ENCODE measurements at regions not wholly inside any gene's neighbourhood (a gene's known extent, or its start where the extent isn't known, plus 50 kb on each side); places are given as distances from the start of the nearest gene placed in this dataset.

GRCh38 chr16:66222756-66223155, 143.7 kb upstream of the CDH5 start:
- no peak for DNase-seq (ENCODE audit: extremely low read depth, low read depth)

- DNase-seq (ENCODE audit: extremely low read depth, low read depth): no peak
Observed at GRCh38 chr16:66220702-66221101, 145.8 kb upstream of the CDH5 start.

- no peak for DNase-seq (ENCODE audit: extremely low read depth, low read depth)
Observed at GRCh38 chr16:66219491-66219890, 147.0 kb upstream of the CDH5 start.

GRCh38 chr16:66212428-66212827, 154.1 kb upstream of the CDH5 start:
- no peak for DNase-seq (ENCODE audit: extremely low read depth, low read depth)

GRCh38 chr16:66211651-66212050, 154.8 kb upstream of the CDH5 start:
- no peak for DNase-seq (ENCODE audit: extremely low read depth, low read depth)

GRCh38 chr16:66207883-66208265, 158.6 kb upstream of the CDH5 start:
- DNase-seq (ENCODE audit: extremely low read depth, low read depth): no peak

- DNase-seq (ENCODE audit: extremely low read depth, low read depth): no peak
Observed at GRCh38 chr16:66207139-66207882, 159.2 kb upstream of the CDH5 start.

GRCh38 chr16:66206363-66206762, 160.1 kb upstream of the CDH5 start:
- DNase-seq (ENCODE audit: extremely low read depth, low read depth): no peak

- peak; percentile 12 for DNase-seq (ENCODE audit: extremely low read depth, low read depth)
Observed at GRCh38 chr16:66205287-66206231, 160.9 kb upstream of the CDH5 start.

GRCh38 chr16:66204756-66205155, 161.7 kb upstream of the CDH5 start:
- no peak for DNase-seq (ENCODE audit: extremely low read depth, low read depth)

- DNase-seq (ENCODE audit: extremely low read depth, low read depth): no peak
Observed at GRCh38 chr16:66203476-66203875, 163.0 kb upstream of the CDH5 start.

GRCh38 chr16:66199189-66199588, 167.3 kb upstream of the CDH5 start:
- DNase-seq (ENCODE audit: extremely low read depth, low read depth): no peak

- DNase-seq (ENCODE audit: extremely low read depth, low read depth): no peak
Observed at GRCh38 chr16:66198641-66199040, 167.8 kb upstream of the CDH5 start.

GRCh38 chr16:66197668-66198278, 168.7 kb upstream of the CDH5 start:
- DNase-seq (ENCODE audit: extremely low read depth, low read depth): no peak

GRCh38 chr16:66196770-66197169, 169.7 kb upstream of the CDH5 start:
- no peak for DNase-seq (ENCODE audit: extremely low read depth, low read depth)

- no peak for DNase-seq (ENCODE audit: extremely low read depth, low read depth)
Observed at GRCh38 chr16:66194866-66195265, 171.6 kb upstream of the CDH5 start.

- no peak for DNase-seq (ENCODE audit: extremely low read depth, low read depth)
Observed at GRCh38 chr16:66193543-66194229, 172.8 kb upstream of the CDH5 start.

GRCh38 chr16:66190411-66190810, 176.1 kb upstream of the CDH5 start:
- DNase-seq (ENCODE audit: extremely low read depth, low read depth): no peak

- no peak for DNase-seq (ENCODE audit: extremely low read depth, low read depth)
Observed at GRCh38 chr16:66189951-66190350, 176.5 kb upstream of the CDH5 start.

GRCh38 chr16:66188917-66189725, 177.4 kb upstream of the CDH5 start:
- DNase-seq (ENCODE audit: extremely low read depth, low read depth): no peak

All from NCI-H460 (cell line).